Fibroblast of upper back skin (primary cell): ENCODE measurements at regions not wholly inside any gene's neighbourhood (a gene's known extent, or its start where the extent isn't known, plus 50 kb on each side); places are given as distances from the start of the nearest gene placed in this dataset.
"Not testable (repeated sequence)": the region's sequence is repeated elsewhere in the genome, so short reads cannot be mapped to it uniquely, and the experiment has no call there.

Experiments
- DNase-seq: peaks from one replicate; pipeline ENCODE4 v3.0.0-alpha.2; 2013

GRCh38 chr12:131230340-131231031 is 276.8 kb downstream of the ADGRD1 start:
- no peak for DNase-seq

DNA sequence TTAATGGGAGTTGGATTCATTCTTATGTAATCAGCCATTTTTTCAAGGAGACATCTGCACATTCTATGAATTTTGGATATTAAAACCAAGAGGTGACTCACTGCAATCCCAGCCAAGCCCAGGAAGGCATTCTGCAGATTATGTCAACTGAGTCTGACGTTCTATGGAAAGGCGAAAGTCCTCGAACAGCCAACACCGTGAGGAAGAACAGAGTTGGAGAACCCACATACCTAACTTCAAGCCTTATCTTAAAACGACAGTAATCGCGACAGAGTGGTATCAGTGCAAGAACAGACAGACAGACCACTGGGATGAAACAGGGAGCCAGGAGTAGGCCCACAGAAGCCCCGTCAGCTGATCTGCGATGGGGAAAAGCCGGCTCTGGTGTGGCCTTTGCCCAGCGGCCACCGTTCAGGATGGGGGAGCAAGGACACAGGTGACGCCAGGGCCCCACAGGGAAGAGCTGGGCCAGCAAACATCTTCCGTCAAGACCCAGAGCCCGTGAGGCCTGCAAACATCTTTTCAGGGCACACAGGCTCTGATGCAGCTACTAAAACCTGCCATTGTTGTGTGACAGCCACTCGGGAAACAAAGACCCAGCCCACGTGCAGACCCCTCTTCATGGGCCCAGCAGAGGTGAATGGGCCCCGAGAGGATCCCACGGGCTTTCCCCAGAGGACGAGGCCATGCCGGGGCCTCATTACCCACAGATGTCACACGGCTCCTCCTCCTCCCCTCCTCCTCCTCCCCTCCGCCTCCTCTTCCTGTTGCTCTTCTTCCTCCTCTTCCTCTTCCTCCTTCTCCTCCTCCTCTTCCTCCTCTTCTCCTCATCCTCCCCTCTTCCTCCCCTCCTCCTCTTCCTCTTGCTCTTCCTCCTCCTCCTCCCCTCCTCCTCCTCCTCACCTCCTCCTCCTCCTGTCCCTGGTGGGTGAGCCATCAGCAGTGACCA is 277.6 kb downstream of the ADGRD1 start:
- DNase-seq = no peak

- DNase-seq = no peak
These were observed 278.3 kb downstream of the ADGRD1 start for GRCh38 chr12:131232036-131232435.

DNA sequence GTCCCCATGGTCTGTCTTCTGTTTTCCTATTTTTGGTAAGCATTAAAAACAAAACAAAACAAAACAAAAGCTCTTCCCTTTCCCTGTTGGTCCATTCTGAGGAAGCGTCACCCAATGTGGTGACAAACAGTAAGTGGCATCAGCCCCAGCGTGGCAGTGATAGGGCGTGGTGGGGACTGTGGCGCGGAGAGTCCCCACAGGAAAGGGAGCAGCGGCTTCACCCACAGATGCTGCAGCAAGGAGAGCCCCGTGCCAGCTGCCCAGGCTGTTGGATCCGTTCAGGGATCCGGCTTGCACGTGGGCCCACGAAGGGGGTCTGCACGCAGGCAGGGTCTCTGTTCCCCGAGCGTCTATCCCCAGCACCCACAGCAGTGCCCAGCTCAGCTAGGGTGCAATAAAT is 279.2 kb downstream of the ADGRD1 start:
- not testable (repeated sequence) for DNase-seq

GRCh38 chr12:131233850-131234789 is 280.4 kb downstream of the ADGRD1 start:
- DNase-seq = not testable (repeated sequence)

GRCh38 chr12:131234841-131235271 is 281.1 kb downstream of the ADGRD1 start:
- DNase-seq = not testable (repeated sequence)

- DNase-seq = no peak
These were observed 282.2 kb downstream of the ADGRD1 start for GRCh38 chr12:131235871-131236271.

DNA sequence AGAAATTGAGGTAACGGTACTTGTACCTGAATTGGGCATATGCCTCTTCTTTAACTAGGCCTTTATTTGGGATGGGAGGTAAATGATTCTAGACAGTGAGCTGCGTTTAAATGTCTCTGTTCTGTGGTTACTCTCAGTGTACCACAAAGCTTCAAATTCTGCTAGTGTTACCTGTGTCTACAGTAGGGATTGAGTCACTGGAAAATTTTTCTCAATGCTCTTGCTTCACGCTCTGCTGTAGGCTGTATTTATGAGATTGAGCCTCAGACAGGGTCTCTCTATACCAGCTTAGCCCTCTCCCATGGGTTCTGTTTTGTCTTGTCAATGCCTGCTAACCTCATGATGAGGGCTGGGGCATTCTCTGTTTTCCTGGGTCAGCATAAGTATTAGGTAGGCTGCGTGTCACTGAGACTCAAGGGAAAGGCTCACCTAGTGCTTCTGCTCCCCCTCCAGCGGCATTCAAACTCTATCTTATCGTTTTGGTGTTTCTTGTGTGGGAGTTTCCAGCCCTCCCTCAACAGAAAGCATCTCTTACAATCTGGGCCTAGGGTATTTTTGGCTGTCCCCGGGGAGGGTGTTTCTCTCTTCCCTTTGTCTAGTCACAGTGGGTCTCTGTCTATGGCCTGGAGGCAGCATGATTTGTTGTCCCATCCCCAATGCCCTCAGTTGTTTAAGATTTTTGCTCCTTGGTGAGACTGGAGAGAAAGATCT is 285.8 kb downstream of the ADGRD1 start:
- no peak for DNase-seq

DNA sequence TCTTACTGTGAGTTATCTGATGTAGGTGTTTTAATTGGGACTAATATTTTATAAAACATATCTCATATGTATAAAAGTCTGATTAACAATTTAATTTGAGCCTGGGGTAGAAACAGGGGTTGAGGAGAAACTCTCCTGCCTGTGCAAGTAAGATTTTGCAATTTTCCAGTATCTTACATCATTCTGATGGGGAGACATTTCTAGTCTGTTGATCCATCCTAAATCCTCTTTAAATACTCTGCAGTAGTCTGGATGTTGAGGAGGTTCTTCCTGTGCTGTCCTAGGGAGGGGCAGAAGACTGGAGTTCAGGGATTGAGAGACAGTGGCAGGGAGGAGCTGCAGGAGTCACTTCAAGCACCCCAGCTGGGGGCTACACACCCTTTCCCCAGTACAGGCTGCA is 287.8 kb downstream of the ADGRD1 start:
- no peak for DNase-seq

DNA sequence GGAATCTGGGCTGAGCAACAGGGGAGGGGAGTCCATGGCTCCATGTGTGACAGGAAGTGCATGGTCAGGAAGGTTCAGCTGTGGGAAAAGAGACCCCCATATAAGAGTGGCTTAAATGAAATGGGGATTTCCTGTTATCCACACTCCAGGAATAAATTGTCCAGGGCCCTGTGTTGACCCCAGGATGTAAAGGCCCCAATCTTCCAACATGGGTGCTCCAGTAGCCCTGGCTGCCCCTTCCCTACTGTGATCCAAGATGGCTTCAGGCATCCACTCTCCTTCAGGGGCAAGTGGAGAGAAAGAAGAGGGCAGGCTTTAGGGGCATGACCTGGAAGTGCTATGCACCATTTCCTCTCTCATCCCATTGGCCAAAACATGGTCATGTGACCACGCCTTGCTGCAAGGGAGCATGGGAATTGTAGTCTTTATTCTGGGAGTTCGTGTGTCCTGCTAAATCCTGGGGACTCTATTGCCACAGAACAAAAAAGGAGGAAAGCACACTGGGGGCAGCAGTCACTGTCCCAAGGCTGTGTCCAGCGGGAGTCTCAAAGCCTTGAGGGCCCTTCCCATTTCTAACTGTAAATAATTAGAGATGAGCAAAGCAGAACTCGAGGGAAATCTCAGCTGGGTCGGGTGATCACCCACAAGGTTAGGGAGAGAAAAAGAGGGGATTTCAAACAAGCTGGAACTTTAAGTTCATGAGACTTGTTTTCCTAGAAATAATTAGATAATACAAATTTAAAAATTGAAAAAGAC is 289.2 kb downstream of the ADGRD1 start:
- no peak for DNase-seq

- DNase-seq = not testable (repeated sequence)
These were observed 290.5 kb downstream of the ADGRD1 start for GRCh38 chr12:131244157-131244688.

- DNase-seq = not testable (repeated sequence)
These were observed 291.5 kb downstream of the ADGRD1 start for GRCh38 chr12:131245161-131245560.

- DNase-seq = no peak
These were observed 292.1 kb downstream of the ADGRD1 start for GRCh38 chr12:131245564-131246355.

DNA sequence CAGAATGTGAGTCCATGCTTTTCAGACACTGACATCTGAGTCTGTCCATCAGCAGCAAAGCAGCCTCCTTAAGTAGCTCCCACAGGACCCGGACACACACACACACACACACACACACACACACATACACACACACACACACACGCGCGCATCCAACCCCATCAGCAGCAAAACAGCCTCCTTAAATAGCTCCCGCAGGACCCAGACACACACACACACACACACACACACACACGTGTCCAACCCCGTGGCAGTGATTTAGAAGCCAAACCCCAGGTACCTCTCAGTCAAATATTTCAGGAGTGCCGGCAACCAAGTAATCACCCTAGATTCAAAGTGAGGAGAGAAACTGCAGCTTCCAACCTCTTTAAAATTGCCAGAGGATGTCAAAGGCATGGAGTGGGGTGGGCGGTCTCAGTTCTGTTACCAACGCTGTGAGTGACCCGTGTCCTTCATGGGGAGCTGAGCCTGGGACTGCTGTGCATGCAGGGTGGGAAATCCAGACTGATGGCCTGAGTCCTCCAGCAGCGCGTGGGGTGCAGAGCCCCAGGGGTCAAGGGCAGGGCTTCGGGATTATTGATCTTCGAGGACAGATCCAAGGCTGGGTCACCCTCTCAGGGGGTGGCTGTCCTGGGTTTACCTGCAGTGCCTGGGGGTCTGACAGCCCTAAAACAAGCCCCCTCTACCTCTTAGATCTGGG is 293.5 kb downstream of the ADGRD1 start:
- DNase-seq = not testable (repeated sequence)

GRCh38 chr12:131247875-131248274 is 294.2 kb downstream of the ADGRD1 start:
- DNase-seq = not testable (repeated sequence)

DNA sequence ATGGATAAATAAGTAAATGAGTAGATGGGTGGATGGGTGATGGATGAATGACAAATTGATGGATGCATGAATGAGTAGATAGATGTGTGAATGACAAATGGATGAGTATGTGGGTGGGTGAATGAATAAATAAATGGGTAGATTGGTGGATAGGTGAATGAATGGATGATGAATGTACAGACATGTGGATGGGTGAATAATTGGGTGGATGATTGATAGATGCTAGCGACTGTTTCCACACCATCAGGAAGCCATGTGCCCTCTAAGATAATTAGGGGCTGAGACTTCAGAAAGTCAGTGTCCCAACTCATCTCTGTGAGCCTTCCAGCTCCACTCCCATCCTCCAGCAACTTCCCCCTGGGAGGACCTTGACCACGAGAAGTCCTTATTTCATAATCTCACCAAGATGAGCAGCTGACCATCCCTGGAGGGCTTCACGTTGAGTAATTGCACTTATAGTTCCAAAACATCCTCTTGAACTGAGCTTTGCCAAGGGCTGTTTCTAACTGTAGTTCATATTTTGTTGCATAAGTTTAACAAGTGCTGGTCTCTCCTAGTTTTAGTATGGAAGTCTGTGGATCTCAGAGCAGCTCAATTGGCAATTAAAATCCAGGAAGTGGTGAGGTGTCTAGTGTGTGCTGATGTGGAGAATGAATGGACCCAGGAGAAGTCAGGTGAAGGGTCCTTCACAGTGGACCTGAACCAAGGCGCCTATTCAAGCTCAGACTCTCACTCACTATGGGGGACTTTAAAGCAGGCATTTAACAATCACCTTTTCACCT is 295.7 kb downstream of the ADGRD1 start:
- DNase-seq = no peak

DNA sequence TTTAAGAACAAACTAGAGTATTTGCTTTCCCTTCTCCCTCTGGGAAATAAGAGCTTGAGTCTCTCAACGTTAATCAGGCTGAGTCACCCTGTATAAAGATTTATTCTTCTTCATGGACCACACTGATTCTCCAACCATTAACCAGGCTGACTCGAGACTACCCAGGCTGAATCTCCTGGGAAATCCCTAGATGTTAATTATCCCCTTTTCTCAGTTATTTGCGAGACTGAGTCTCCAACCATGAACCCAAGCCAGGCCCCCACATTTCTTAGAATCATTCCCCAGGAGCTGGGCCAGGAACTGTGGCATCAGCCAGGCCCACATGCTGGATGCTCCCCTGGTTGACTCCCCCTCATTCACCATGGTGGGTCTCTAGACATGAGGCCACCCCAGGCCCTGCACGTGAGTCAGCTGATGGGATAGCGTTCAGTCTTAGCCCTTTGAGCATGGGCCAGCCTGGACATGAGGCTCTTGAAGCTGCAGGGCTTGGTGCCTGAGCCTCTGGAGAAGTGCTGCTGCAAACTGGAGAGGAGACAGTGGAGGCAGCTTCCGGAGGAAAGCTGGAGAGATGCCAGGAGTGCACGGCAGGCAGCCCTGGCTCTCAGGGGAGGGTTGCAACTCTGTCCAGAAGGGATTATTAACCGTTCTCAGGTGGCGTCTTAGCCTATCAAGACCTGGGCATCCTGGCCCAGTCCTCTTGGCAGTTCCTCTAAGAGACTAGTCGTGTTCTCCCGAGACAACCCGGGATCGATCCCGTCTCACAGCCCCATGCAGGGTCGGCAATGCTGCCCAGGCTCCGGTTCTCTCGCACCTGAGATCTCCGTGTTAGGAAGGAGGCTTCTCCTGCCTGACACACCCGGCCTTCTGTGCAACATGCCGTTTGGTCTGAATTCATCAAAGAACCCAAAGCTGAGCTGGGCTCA is 296.6 kb downstream of the ADGRD1 start:
- DNase-seq = no peak

GRCh38 chr12:131250951-131251315 is 297.2 kb downstream of the ADGRD1 start:
- no peak for DNase-seq
